ENCODE measurements at regions not wholly inside any gene's neighbourhood (a gene's known extent, or its start where the extent isn't known, plus 50 kb on each side); places are given as distances from the start of the nearest gene placed in this dataset.

DNA sequence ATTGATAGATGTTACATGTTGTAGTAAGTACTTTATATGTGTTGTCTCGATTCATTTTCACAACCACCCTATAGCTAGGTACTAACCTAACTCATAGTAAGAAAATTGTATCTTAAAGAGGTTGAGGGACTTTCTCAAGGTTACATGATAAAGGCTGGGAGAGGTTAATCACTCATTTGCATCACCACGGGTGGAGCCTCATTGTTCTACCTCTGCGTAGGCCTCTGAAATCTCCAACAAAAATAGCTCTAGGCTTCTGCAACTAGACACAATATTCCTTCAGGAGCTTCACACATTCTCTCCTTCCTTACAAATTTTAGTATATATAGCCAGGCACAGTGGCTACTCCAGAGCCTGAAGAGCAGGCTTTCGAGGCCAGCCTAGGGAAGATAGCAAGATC, 408.9 kb upstream of the ANO5 start:
- Histone ChIP-seq H4K20me1 (ENCODE audit: insufficient read depth, low read length) (no peaks in the 10 kb centered on the region), H3K79me2 (ENCODE audit: insufficient read depth, low read depth, low read length) (no peaks in the 10 kb centered on the region), H3K36me3 (ENCODE audit: insufficient read depth, low read length) (no peaks in the 10 kb centered on the region), H3K27ac (ENCODE audit: low read depth, low read length, poor library complexity, severe bottlenecking) (no peak overlapping the region), H3K4me2 (ENCODE audit: low read length) (no peak overlapping the region), H3K9me2 (ENCODE audit: insufficient read depth, low read length) (no peaks in the 10 kb centered on the region), H2AFZ (ENCODE audit: low read length) (no peak overlapping the region), H3K4me1 (ENCODE audit: insufficient read depth, low read length, poor library complexity, severe bottlenecking) (no peaks in the 10 kb centered on the region), H3K9me3 (ENCODE audit: low read length) (no peaks in the 10 kb centered on the region), H3K4me3 (ENCODE audit: low read depth, low read length, poor library complexity, severe bottlenecking) (no peak overlapping the region)
- POLR2A ChIA-PET: interaction anchor here (0.5 to 1.0 kb wide), 3 partner anchors 18 to 694 kb away, joined by 3 to 4 read pairs (median 3); no protein-coding TSS in a partner anchor
- DNase-seq (ENCODE audit: low spot score): no peak
- CTCF ChIA-PET (ENCODE audit: unreplicated experiment): no interaction called here
- intact Hi-C loops (cut with micrococcal nuclease; ENCODE audit: unreplicated experiment): no loop called here
- no peak for TF ChIP-seq EZH2phosphoT487 (IDR thresholded peaks at IDR 0.05; ENCODE audit: borderline replicate concordance, low read depth, low read length)
- TF ChIP-seq, protein P1, sequence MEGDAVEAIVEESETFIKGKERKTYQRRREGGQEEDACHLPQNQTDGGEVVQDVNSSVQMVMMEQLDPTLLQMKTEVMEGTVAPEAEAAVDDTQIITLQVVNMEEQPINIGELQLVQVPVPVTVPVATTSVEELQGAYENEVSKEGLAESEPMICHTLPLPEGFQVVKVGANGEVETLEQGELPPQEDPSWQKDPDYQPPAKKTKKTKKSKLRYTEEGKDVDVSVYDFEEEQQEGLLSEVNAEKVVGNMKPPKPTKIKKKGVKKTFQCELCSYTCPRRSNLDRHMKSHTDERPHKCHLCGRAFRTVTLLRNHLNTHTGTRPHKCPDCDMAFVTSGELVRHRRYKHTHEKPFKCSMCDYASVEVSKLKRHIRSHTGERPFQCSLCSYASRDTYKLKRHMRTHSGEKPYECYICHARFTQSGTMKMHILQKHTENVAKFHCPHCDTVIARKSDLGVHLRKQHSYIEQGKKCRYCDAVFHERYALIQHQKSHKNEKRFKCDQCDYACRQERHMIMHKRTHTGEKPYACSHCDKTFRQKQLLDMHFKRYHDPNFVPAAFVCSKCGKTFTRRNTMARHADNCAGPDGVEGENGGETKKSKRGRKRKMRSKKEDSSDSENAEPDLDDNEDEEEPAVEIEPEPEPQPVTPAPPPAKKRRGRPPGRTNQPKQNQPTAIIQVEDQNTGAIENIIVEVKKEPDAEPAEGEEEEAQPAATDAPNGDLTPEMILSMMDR (conservative IDR thresholded peaks at IDR 0.05; ENCODE audit: low read length): no peak
- BruUV-seq (replicated peaks): no TSS peak

DNA sequence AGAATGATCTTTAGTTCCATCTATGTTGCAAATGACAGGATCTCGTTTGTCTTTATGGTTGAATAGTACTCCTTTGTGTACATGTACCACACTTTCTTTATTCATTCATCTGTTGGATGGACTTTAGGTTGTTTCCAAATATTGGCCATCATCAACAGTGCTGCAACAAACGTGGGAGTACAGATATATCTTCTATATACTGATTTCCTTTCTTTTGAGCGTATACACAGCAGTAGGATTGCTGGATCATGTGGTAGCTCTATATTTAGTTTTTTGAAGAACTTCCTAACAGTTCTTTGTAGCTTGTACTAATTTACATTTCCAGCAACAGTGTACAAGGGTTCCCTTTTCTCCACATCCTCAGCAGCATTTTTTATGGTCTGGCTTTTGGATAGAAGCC, 407.5 kb upstream of the ANO5 start:
- CTCF ChIA-PET (ENCODE audit: unreplicated experiment): no interaction called here
- H3K27ac ChIP-seq (ENCODE audit: low read depth, low read length, poor library complexity, severe bottlenecking): no peak overlapping the region

DNA sequence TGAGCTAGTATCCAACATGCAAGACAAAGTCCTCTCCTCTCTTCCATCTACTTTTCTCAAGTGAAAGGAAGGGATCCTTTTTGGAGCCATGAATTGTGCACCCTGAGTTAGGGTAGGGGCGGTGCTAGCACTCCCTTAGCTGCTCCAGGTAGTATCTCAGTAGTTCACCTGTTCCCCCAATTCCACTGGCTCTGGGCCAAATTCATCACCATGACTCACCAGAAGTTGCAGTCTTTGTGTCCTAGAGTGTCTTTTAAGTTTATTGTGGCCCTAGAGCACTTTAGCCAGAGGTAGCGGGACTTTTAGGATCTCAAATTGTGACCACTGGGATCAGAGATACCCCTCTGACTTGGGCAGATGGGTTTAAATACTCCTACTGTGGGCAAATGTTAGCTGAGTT, 398.6 kb upstream of the ANO5 start:
- no peak for DNase-seq (ENCODE audit: low spot score)
- intact Hi-C loops (cut with micrococcal nuclease; ENCODE audit: unreplicated experiment): no loop called here
- Histone ChIP-seq H3K4me2 (ENCODE audit: low read length) (no peak overlapping the region), H4K20me1 (ENCODE audit: insufficient read depth, low read length) (no peaks in the 10 kb centered on the region), H3K27ac (ENCODE audit: low read depth, low read length, poor library complexity, severe bottlenecking) (no peak overlapping the region), H2AFZ (ENCODE audit: low read length) (no peak overlapping the region), H3K9me2 (ENCODE audit: insufficient read depth, low read length) (no peaks in the 10 kb centered on the region), H3K79me2 (ENCODE audit: insufficient read depth, low read depth, low read length) (no peaks in the 10 kb centered on the region), H3K36me3 (ENCODE audit: insufficient read depth, low read length) (no peaks in the 10 kb centered on the region), H3K4me1 (ENCODE audit: insufficient read depth, low read length, poor library complexity, severe bottlenecking) (no peaks in the 10 kb centered on the region), H3K4me3 (ENCODE audit: low read depth, low read length, poor library complexity, severe bottlenecking) (no peak overlapping the region), H3K9me3 (ENCODE audit: low read length) (peaks cover 5% of the 10 kb centered on the region; the same call in 1 of the 2 replicates)
- BruUV-seq (replicated peaks): no TSS peak
- ChIA-PET CTCF (ENCODE audit: unreplicated experiment) (no interaction called here), POLR2A (no interaction called here)
- TF ChIP-seq, protein P1 (conservative IDR thresholded peaks at IDR 0.05; ENCODE audit: low read length): no peak
- TF ChIP-seq EZH2phosphoT487 (IDR thresholded peaks at IDR 0.05; ENCODE audit: borderline replicate concordance, low read depth, low read length): no peak

More for the DNA sequence above, 407.5 kb upstream of the ANO5 start:
- H3K36me3 ChIP-seq (ENCODE audit: insufficient read depth, low read length): no peaks in the 10 kb centered on the region
- intact Hi-C loops (cut with micrococcal nuclease; ENCODE audit: unreplicated experiment): no loop called here
- no TSS peak for BruUV-seq (replicated peaks)
- no peaks in the 10 kb centered on the region for H3K79me2 ChIP-seq (ENCODE audit: insufficient read depth, low read depth, low read length)
- POLR2A ChIA-PET: interaction anchor here (0.7 kb wide), 1 partner anchor 47 kb away, joined by 3 read pairs; no protein-coding TSS in a partner anchor
- DNase-seq (ENCODE audit: low spot score): no peak
- H3K4me3 ChIP-seq (ENCODE audit: low read depth, low read length, poor library complexity, severe bottlenecking): no peak overlapping the region
- H3K9me3 ChIP-seq (ENCODE audit: low read length): no peaks in the 10 kb centered on the region
- TF ChIP-seq, protein P1 (conservative IDR thresholded peaks at IDR 0.05; ENCODE audit: low read length): no peak
- TF ChIP-seq EZH2phosphoT487 (IDR thresholded peaks at IDR 0.05; ENCODE audit: borderline replicate concordance, low read depth, low read length): no peak
- H3K4me2 ChIP-seq (ENCODE audit: low read length): no peak overlapping the region
- no peaks in the 10 kb centered on the region for H3K4me1 ChIP-seq (ENCODE audit: insufficient read depth, low read length, poor library complexity, severe bottlenecking)
- H3K9me2 ChIP-seq (ENCODE audit: insufficient read depth, low read length): no peaks in the 10 kb centered on the region
- no peaks in the 10 kb centered on the region for H4K20me1 ChIP-seq (ENCODE audit: insufficient read depth, low read length)
- H2AFZ ChIP-seq (ENCODE audit: low read length): no peak overlapping the region
